GM12874 (cell line): ENCODE measurements at regions not wholly inside any gene's neighbourhood (a gene's known extent, or its start where the extent isn't known, plus 50 kb on each side); places are given as distances from the start of the nearest gene placed in this dataset.

Experiments used
- TF ChIP-seq, protein P1 (sequence below): IDR thresholded peaks from 2 replicates; pipeline ENCODE4 v1.5.1; 2011; ENCODE audit warnings: low read depth, mild to moderate bottlenecking, control low read depth, low read length, moderate library complexity; ENCODE audit not compliant: insufficient read depth

DNA sequence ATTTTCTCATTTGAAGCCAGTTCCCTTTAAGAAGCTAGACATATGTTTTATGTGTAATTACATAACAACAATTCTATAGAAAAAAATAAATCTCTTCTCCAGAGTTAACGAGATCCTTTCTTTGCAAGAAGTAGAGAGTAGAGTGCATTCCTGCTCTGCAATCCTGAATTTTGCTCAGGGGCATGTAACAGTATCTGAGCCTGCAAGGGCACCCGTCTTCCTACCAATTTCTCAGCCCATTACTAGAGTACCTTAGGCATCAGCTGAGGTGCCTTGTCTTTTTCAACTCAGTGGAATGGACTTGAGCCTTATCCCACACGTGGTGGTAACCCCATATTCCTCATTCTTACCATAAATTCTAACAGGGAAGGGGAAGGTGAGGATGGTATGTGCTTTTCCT, 205.9 kb downstream of the IKZF2 start:
- TF ChIP-seq, protein P1, sequence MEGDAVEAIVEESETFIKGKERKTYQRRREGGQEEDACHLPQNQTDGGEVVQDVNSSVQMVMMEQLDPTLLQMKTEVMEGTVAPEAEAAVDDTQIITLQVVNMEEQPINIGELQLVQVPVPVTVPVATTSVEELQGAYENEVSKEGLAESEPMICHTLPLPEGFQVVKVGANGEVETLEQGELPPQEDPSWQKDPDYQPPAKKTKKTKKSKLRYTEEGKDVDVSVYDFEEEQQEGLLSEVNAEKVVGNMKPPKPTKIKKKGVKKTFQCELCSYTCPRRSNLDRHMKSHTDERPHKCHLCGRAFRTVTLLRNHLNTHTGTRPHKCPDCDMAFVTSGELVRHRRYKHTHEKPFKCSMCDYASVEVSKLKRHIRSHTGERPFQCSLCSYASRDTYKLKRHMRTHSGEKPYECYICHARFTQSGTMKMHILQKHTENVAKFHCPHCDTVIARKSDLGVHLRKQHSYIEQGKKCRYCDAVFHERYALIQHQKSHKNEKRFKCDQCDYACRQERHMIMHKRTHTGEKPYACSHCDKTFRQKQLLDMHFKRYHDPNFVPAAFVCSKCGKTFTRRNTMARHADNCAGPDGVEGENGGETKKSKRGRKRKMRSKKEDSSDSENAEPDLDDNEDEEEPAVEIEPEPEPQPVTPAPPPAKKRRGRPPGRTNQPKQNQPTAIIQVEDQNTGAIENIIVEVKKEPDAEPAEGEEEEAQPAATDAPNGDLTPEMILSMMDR: no peak

DNA sequence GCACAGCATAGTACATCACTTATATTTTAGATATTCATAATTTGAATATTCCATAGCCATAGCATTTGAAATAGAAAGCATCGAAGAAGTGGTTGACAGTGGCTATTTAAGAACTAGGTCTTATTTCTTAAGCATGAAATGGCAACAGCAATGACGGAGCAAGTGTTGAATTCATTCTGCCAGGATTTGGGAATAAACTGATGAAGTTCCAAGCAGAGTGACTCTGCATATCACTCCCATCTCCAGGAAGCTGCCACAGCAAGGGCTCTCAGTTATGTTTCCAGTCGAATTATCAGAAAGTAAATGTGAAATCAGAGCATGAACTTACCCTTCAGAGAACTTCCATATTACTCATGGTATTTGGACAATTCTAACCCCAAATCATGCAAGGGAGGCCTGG, 208.1 kb downstream of the IKZF2 start:
- TF ChIP-seq, protein P1: no peak

DNA sequence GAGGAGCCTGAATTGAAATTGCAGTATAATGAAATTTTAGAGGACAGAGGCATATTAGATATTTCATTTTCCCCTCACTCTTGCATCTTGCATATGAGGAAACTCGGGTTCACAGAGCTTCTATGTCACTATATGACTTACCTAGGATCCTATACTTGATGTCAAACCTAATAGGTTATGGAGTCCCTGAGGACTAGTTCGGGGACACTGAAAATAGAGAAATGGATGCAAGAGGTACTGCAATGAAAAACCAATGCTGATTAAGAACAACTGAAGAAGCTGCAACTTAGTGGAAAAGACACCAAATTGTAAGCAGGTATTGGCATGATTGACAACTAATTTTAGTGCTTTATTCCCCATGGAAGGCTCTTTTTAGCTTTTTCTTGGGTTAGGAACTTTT, 210.1 kb downstream of the IKZF2 start:
- TF ChIP-seq, protein P1: no peak

DNA sequence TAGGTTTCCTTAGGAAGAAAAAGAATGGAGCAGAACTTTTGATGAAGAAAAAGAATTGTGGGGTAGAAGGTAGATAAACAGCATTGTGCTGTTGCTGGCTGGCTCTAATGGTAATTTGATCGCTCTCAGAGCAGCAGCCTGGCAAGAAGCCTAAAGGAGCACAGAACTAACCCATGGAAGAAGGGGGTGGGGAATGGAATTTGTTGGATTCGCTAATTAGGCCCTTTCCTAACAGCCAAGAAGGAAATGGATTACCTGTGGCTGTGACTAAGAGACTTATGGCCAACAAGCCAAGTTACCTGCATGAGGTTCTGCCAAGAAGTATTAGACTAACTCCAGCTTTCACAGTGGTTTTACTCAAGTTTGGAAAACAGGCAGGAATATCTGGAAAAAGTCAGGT, 210.6 kb downstream of the IKZF2 start:
- TF ChIP-seq, protein P1: no peak

DNA sequence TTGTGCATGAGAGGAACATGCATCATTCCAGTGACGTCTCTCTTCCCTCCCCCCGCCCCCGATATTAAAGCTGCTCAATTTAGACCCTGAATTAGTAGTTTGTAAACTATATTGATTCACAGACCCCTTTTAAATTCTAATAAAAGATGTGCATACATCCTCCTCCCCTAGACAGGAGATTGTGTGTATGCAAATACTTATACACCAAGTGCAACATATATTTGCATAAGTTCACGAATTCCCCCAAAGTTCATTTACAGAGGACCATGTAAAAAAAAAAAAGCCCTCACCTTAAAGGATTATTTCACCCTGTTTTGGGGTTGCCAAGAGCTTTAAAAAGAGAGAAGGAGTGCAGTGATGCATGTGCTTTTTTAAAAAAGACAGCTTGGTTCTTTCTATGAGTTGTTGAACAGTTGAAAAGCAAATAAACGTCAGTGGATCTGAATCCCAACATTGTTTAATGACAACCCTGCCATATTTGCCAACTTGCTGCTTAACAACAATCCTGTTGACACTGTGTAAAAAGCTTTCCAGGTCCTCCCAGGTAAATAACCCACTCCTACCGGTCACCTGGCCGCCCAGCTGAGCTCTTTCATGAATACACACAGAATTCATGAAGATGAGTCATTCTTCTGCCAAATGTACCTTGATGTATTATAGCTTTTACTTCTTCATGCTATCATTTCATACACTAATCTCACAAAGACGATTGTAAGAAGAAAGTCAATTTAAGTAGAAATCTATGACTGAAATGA, 211.5 kb downstream of the IKZF2 start:
- TF ChIP-seq, protein P1: no peak

DNA sequence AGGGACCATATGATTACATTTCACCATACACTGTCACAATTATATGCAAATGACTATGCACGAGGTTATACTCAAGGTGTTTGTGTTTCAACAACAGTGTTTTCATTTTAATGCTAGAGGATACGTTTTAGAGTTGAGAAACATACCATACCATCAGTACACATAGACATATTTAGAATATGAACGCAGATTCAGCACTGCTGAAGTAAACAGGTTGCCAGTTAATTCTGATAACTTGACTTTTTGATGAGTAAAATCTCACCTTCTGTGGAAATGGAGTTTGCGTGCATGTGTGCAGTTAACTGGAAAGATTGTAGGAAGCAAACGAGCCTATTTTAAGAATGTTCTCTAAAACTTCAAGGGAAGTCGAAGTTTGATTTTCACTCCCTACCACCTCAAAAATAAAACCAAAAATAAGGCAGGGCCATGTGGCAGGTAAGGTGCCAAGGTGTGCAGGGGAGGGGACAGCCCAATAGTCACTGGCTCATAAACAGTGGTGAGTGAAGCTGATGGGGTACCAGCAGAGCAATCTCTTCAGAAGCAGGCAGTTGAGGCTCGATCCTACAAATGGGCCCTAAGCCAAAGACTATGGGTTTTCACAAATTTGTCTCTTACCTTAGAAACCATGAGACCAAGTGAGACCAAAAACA, 213.1 kb downstream of the IKZF2 start:
- TF ChIP-seq, protein P1: no peak

DNA sequence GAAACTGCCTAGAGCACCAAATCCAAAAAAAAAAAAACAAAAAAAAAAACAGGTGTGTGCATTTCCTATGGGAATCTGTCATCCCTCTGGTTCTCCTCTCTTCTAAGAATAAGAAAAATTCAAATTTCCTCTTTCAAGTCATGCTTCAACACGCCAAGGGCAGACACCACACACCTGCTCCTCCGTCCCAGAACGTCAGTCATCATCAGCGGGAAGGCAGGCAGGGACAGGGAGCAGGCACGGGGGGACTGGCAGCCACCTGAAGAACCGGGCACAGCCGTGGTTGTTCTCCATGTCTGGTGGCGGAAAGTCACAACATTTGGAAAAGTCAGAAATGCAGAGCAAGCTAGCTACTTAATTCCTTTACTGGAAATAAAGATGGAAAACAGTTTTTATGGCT, 214.8 kb downstream of the IKZF2 start:
- TF ChIP-seq, protein P1: no peak
